Stomach (tissue), 4 donors: ENCODE measurements at regions not wholly inside any gene's neighbourhood (a gene's known extent, or its start where the extent isn't known, plus 50 kb on each side); places are given as distances from the start of the nearest gene placed in this dataset.

Experiments used
- CTCF ChIP-seq, 7 experiments: fragments of 450-650 bp in 4 of 7; fragments of 200-600 bp in 3 of 7; sonication (generic) in 3 of 7; IDR thresholded peaks; one replicate each; pipeline ENCODE4 v1.5.1; 2016 to 2019; ENCODE audit warnings: antibody characterized with exemption in 7 of 7, control low read depth in 2 of 7, mild to moderate bottlenecking in 1 of 7
- EP300 ChIP-seq: sonication (generic); formaldehyde crosslinking; IDR thresholded peaks from one replicate; pipeline ENCODE4 v1.6.1; 2017; ENCODE audit warnings: antibody characterized with exemption
- POLR2A ChIP-seq, 4 donors: fragments of 450-650 bp; IDR thresholded peaks; one replicate each; pipeline ENCODE4 v1.6.1; 2016; ENCODE audit warnings: antibody characterized with exemption in 4 of 4, control low read depth in 2 of 4, mild to moderate bottlenecking in 1 of 4, moderate library complexity in 1 of 4
- POLR2AphosphoS5 ChIP-seq, 3 donors: sonication (generic); formaldehyde crosslinking; IDR thresholded peaks; one replicate each; pipeline ENCODE4 v1.6.1; 2016; ENCODE audit warnings: antibody characterized with exemption in 3 of 3

DNA sequence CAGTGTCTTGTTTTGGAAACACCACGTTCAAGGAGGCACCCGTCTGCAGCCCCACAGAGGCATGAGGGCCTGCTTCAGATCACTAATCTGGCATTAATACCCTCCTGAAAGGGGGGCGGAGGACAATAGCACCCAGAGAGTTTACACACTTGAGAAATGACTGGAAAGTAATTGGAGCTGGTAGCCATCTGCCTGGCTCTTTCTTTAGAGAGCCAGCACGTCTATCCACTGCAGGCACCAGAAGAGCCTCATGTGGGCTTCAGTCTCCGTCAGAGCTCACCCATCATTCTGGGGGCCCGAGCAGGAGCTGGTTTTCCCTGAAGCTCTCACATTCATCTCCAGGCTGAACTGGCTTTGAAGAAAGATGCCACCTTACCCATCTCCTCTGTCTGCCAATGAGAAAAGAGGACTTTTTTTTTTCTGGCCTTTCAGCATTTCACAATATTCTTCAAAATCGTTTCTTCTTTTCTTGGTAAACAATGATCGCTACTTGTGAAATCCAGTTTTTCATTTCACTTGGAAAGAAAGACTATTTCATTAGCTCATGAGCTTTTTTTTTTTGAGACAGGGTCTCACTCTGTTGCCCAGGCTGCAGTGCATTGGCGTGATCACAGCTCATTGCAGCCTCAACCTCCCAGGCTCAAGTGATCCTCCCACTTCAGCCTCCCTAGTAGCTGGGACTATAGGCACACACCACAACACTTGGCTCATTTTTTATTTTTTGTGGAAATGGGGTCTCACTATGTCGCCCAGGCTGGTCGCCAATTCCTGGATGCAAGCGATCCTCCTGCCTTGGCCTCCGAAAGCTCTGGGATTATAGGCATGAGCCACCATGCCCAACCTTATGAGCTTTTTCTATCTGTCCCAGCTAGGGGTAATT is 124.7 kb upstream of the ZNF217 start:
- TF ChIP-seq EP300, result no peak
- no peak for TF ChIP-seq POLR2A (IDR thresholded peaks at IDR 0.05)
- TF ChIP-seq CTCF (IDR thresholded peaks at IDR 0.05), result no peak
- TF ChIP-seq POLR2AphosphoS5 (IDR thresholded peaks at IDR 0.05), result no peak
